Transverse colon (tissue), 3 donors: ENCODE measurements at regions not wholly inside any gene's neighbourhood (a gene's known extent, or its start where the extent isn't known, plus 50 kb on each side); places are given as distances from the start of the nearest gene placed in this dataset.
"Not testable (repeated sequence)": the region's sequence is repeated elsewhere in the genome, so short reads cannot be mapped to it uniquely, and the experiment has no call there.

Source experiments
- EP300 ChIP-seq: sonication (generic); formaldehyde crosslinking; IDR thresholded peaks from one replicate; pipeline ENCODE4 v1.6.1; 2017; ENCODE audit warnings: antibody characterized with exemption, low read depth
- POLR2A ChIP-seq: fragments of 450-650 bp; IDR thresholded peaks from one replicate; pipeline ENCODE4 v1.6.1; 2016; ENCODE audit warnings: antibody characterized with exemption, mild to moderate bottlenecking, moderate library complexity
- TF ChIP-seq, protein P1 (sequence below), 5 experiments: fragments of 200-600 bp in 3 of 5; fragments of 450-650 bp in 2 of 5; sonication (generic) in 3 of 5; IDR thresholded peaks; 1 replicate in 2 of 5; 2 replicates in 3 of 5; pipeline ENCODE4 v1.5.1; 2016 to 2017; ENCODE audit warnings: antibody characterized with exemption in 5 of 5, inconsistent platforms in 3 of 5, mild to moderate bottlenecking in 2 of 5, moderate library complexity in 1 of 5

DNA sequence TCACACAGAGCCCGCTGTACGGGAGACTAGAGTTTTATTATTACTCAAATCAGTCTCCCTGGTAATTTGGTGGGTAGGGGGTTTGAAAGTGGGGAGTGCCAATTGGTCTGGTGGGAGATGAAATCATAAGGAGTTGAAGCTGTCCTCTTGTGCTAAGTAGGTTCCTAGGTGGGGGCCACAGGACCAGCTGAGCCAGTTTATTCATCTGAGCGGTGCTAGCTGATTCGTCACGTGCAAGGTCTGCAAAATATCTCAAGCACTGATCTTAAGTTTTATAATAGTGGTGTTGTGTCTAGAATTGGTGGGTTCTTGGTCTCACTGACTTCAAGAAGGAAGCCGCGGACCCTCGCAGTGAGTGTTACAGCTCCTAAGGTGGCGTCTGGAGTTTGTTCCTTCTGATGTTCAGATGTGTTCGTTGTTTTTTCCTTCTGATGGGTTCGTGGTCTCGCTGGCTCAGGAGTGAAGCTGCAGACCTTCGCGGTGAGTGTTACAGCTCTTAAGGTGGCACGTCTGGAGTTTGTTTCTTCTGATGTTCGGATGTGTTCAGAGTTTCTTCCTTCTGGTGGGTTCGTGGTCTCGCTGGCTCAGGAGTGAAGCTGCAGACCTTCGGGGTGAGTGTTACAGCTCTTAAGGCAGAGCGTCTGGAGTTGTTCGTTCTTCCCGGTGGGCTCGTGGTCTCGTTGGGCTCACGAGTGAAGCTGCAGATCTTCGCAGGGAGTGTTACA, 158.5 kb upstream of the GNAI1 start:
- TF ChIP-seq, protein P1, sequence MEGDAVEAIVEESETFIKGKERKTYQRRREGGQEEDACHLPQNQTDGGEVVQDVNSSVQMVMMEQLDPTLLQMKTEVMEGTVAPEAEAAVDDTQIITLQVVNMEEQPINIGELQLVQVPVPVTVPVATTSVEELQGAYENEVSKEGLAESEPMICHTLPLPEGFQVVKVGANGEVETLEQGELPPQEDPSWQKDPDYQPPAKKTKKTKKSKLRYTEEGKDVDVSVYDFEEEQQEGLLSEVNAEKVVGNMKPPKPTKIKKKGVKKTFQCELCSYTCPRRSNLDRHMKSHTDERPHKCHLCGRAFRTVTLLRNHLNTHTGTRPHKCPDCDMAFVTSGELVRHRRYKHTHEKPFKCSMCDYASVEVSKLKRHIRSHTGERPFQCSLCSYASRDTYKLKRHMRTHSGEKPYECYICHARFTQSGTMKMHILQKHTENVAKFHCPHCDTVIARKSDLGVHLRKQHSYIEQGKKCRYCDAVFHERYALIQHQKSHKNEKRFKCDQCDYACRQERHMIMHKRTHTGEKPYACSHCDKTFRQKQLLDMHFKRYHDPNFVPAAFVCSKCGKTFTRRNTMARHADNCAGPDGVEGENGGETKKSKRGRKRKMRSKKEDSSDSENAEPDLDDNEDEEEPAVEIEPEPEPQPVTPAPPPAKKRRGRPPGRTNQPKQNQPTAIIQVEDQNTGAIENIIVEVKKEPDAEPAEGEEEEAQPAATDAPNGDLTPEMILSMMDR (IDR thresholded peaks at IDR 0.05), result not testable (repeated sequence)
- not testable (repeated sequence) for TF ChIP-seq POLR2A, EP300
